HUES48 (cell line): ENCODE measurements at regions not wholly inside any gene's neighbourhood (a gene's known extent, or its start where the extent isn't known, plus 50 kb on each side); places are given as distances from the start of the nearest gene placed in this dataset.
"Not testable (repeated sequence)": the region's sequence is repeated elsewhere in the genome, so short reads cannot be mapped to it uniquely, and the experiment has no call there.

Source experiments
- H3K27ac ChIP-seq: one replicate; pipeline ENCODE4 v1.7.0; 2013; ENCODE audit warnings: low read depth, low read length, inconsistent platforms
- H3K27me3 ChIP-seq: 2 replicates; pipeline ENCODE4 v1.6.1; 2013; ENCODE audit warnings: mild to moderate bottlenecking, low read length; ENCODE audit not compliant: control insufficient read depth, insufficient read depth
- H3K36me3 ChIP-seq: 2 replicates; pipeline ENCODE4 v1.6.1; 2013; ENCODE audit warnings: low read length; ENCODE audit not compliant: control insufficient read depth, insufficient read depth
- H3K4me1 ChIP-seq: 2 replicates; pipeline ENCODE4 v1.6.1; 2013; ENCODE audit warnings: mild to moderate bottlenecking, low read length; ENCODE audit not compliant: control insufficient read depth, insufficient read depth
- H3K4me3 ChIP-seq: 2 replicates; pipeline ENCODE4 v1.5.1; 2013; ENCODE audit warnings: mild to moderate bottlenecking, low read depth, low read length
- H3K9ac ChIP-seq: 2 replicates; pipeline ENCODE4 v1.6.1; 2013; ENCODE audit warnings: mild to moderate bottlenecking, low read depth, low read length, moderate library complexity
- H3K9me3 ChIP-seq: 2 replicates; pipeline ENCODE4 v1.6.1; 2013; ENCODE audit warnings: low read length; ENCODE audit not compliant: control insufficient read depth, insufficient read depth

DNA sequence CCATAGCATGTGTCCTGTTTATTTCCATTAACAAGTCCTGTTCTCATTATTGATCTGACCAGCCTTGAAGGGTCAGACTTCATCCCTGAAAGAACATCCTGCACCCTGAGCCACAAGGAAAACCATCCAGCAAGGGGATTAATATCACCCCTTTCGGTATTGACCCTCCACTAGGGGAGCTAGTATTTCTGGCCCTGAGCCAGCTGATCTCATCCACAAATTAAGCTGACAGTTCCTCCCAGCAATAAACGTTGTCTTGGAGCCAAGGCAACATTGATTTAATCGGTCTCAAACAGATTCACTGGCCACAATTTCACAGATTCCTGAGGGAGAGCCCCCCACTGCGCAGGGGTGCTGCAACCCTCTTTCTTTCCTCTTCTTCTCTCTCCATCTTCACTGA is 353.1 kb upstream of the FANCL start:
- Histone ChIP-seq H3K36me3 (no peaks in the 10 kb centered on the region), H3K9ac (no peak overlapping the region), H3K27ac (no peak overlapping the region), H3K4me3 (no peak overlapping the region), H3K9me3 (no peaks in the 10 kb centered on the region), H3K4me1 (no peaks in the 10 kb centered on the region), H3K27me3 (no peaks in the 10 kb centered on the region)

DNA sequence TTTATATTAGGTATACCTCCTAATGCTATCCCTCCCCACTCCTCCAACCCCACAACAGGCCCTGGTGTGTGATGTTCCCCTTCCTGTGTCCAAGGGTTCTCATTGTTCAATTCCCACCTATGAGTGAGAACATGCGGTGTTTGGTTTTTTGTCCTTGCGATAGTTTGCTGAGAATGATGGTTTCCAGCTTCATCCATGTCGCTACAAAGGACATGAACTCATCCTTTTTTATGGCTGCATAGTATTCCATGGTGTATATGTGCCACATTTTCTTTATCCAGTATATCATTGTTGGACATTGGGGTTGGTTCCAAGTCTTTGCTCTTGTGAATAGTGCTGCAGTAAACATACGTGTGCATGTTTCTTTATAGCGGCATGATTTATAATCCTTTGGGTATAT is 345.1 kb upstream of the FANCL start:
- not testable (repeated sequence) for H3K4me3 ChIP-seq, H3K27ac ChIP-seq, H3K9me3 ChIP-seq, H3K36me3 ChIP-seq, H3K27me3 ChIP-seq, H3K9ac ChIP-seq
- peaks cover 11% of the 10 kb centered on the region; the same call in 1 of the 2 replicates for H3K4me1 ChIP-seq

DNA sequence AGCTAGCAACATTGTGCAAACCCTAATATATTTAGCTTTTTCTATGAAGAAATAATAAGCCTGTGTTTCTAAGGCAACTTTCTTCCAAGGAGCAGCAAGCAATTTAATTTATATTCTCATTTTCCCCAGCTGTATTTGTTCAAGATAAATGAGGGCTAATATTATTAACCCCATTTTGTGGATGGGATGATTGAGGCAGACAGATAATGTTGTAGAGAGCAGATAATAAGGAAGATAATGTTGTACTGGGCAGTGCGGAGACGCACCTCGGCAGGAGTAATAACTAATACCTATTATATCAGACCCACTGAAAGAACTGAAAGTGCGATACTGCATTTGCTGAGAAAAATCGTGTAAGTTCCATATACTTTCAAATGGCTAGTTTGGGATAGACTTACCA is 344.1 kb upstream of the FANCL start:
- H3K9me3 ChIP-seq: no peaks in the 10 kb centered on the region
- H3K4me3 ChIP-seq: no peak overlapping the region
- H3K36me3 ChIP-seq: no peaks in the 10 kb centered on the region
- H3K9ac ChIP-seq: no peak overlapping the region
- no peak overlapping the region for H3K27ac ChIP-seq
- H3K4me1 ChIP-seq: peaks cover 11% of the 10 kb centered on the region; the same call in 1 of the 2 replicates
- no peaks in the 10 kb centered on the region for H3K27me3 ChIP-seq

DNA sequence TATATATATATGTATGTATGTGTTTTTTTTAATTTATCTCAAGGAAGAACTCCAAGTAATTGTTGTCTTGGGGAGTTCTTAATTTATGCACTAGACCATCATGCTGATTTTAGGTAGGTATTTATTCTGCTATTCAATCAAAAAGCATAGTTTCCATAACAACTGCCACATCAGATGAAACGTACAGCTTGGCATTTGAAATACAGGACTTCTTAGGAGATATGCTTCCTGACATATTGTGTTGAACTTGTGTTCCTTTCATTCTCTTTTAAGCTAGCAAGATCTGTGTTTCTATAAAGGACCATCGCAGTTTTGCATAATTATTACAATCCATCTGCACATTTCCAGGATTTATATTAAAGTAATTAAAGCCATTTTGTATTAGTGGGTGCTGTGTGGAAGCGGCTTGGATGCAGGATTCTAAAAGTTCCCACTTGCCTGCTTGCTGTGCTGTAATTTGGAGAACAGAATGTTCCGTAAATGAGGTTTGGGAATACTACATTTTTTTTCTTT is 343.5 kb upstream of the FANCL start:
- Histone ChIP-seq H3K4me3 (no peak overlapping the region), H3K4me1 (peaks cover 11% of the 10 kb centered on the region; the same call in 1 of the 2 replicates), H3K9me3 (no peaks in the 10 kb centered on the region), H3K27me3 (no peaks in the 10 kb centered on the region), H3K27ac (no peak overlapping the region), H3K36me3 (no peaks in the 10 kb centered on the region), H3K9ac (no peak overlapping the region)

GRCh38 chr2:58578276-58578675 is 337.2 kb upstream of the FANCL start:
- Histone ChIP-seq H3K9ac (no peak overlapping the region), H3K4me1 (peaks cover 9% of the 10 kb centered on the region; the same call in 1 of the 2 replicates), H3K36me3 (no peaks in the 10 kb centered on the region), H3K27ac (no peak overlapping the region), H3K4me3 (no peak overlapping the region), H3K27me3 (no peaks in the 10 kb centered on the region), H3K9me3 (0 out of 2 replicates have a peak, but pooled peaks cover 7% of the 10 kb centered on the region)

DNA sequence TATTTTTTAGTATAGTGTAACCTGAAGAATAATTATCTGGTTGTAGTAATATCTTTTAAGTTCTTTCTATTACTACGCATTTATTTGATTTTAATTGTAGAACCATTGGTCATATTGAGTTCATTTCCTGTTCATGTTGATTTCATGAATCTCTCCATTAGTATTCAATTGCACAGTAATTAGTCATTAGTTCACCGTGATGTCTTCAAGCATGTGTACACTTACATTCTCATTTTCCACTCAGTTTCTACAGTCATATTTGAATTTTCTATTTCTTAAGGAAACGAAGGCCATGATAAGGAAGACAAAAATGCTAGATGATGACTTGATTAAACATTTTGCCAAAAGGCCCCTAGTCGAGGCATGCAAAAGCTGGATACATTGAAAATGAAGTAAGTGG is 333.7 kb upstream of the FANCL start:
- no peak overlapping the region for H3K27ac ChIP-seq
- H3K9ac ChIP-seq: no peak overlapping the region

DNA sequence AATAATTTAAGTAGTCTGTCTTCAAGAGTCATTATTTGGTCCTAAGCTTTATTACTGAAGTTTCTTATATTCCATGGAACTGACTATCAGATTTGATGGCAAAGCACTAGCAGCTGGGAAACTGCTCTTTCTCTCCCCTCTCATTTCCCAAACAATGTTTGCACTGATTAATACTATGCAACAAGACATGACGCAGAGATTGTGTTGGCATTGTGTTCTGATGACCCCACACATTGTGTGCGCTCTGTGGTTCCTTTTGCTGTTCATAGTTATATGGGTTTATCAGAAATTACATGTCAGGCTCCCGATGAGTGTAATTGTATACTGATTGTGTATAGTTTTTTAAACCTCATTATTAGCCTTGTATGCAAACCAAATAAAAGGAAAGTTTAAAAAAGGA is 331.6 kb upstream of the FANCL start:
- H3K9me3 ChIP-seq: no peaks in the 10 kb centered on the region
- no peak overlapping the region for H3K4me3 ChIP-seq
- H3K4me1 ChIP-seq: peaks cover 28% of the 10 kb centered on the region
- H3K36me3 ChIP-seq: no peaks in the 10 kb centered on the region
- no peak overlapping the region for H3K9ac ChIP-seq
- no peak overlapping the region for H3K27ac ChIP-seq
- no peaks in the 10 kb centered on the region for H3K27me3 ChIP-seq

More for the DNA sequence above, 333.7 kb upstream of the FANCL start:
- Histone ChIP-seq H3K27me3 (no peaks in the 10 kb centered on the region), H3K4me3 (no peak overlapping the region), H3K36me3 (no peaks in the 10 kb centered on the region), H3K4me1 (peaks cover 13% of the 10 kb centered on the region), H3K9me3 (0 out of 2 replicates have a peak, but pooled peaks cover 7% of the 10 kb centered on the region)

- Histone ChIP-seq H3K4me1 (peaks cover 28% of the 10 kb centered on the region), H3K9me3 (no peaks in the 10 kb centered on the region), H3K4me3 (no peak overlapping the region), H3K36me3 (no peaks in the 10 kb centered on the region), H3K9ac (no peak overlapping the region), H3K27ac (no peak overlapping the region), H3K27me3 (no peaks in the 10 kb centered on the region)
These were observed 330.2 kb upstream of the FANCL start for GRCh38 chr2:58571181-58571852.

GRCh38 chr2:58569475-58570185 is 328.5 kb upstream of the FANCL start:
- Histone ChIP-seq H3K4me3 (no peak overlapping the region), H3K9ac (no peak overlapping the region), H3K9me3 (no peaks in the 10 kb centered on the region), H3K36me3 (no peaks in the 10 kb centered on the region), H3K4me1 (peaks cover 28% of the 10 kb centered on the region), H3K27me3 (no peaks in the 10 kb centered on the region), H3K27ac (peak overlapping the region; percentile 61)

GRCh38 chr2:58568901-58569300 is 327.8 kb upstream of the FANCL start:
- Histone ChIP-seq H3K9me3 (no peaks in the 10 kb centered on the region), H3K9ac (no peak overlapping the region), H3K4me3 (no peak overlapping the region), H3K27me3 (no peaks in the 10 kb centered on the region), H3K27ac (no peak overlapping the region), H3K4me1 (peaks cover 28% of the 10 kb centered on the region), H3K36me3 (no peaks in the 10 kb centered on the region)

GRCh38 chr2:58562276-58562675 is 321.2 kb upstream of the FANCL start:
- H3K9me3 ChIP-seq: no peaks in the 10 kb centered on the region
- no peak overlapping the region for H3K4me3 ChIP-seq
- no peaks in the 10 kb centered on the region for H3K27me3 ChIP-seq
- peaks cover 23% of the 10 kb centered on the region for H3K4me1 ChIP-seq
- H3K36me3 ChIP-seq: no peaks in the 10 kb centered on the region
- H3K27ac ChIP-seq: no peak overlapping the region
- H3K9ac ChIP-seq: no peak overlapping the region
